EL (cell line): ENCODE measurements at regions not wholly inside any gene's neighbourhood (a gene's known extent, or its start where the extent isn't known, plus 50 kb on each side); places are given as distances from the start of the nearest gene placed in this dataset.

ENCODE experiments used
- DNase-seq: peaks from one replicate; pipeline ENCODE4 v3.0.0-alpha.2; 2016

DNA sequence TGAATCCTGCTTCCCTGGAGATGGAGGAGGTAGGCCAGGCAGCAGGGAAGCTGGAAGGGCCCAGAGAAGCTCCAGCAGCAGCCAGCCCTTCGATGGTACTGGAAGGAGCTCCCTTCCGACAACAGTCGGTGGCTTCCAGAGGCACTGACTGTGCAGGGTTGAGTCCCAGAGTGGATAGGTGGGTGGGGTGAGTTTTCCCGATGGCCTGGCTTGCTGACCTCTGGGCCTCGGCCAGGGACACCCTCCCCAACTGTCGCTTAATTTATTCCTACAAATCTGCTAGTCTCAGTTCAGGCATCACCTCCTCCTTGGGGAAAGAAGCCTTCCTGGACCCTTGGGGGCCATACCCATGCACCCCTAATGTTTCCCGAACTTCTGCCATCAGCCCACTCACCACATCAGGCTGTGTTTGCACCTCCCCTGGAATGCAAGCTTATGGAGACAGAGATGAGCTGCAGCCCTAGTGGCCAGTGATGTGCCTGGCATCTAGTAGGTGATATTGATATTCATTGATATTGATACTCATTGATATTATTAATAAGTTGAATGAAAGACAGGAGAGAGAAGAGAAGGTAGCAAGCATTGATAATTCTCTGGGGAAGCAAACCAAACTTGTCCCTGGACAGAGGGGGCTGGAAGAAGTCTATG lies 104.6 kb upstream of the BOD1 start:
- DNase-seq, result no peak

DNA sequence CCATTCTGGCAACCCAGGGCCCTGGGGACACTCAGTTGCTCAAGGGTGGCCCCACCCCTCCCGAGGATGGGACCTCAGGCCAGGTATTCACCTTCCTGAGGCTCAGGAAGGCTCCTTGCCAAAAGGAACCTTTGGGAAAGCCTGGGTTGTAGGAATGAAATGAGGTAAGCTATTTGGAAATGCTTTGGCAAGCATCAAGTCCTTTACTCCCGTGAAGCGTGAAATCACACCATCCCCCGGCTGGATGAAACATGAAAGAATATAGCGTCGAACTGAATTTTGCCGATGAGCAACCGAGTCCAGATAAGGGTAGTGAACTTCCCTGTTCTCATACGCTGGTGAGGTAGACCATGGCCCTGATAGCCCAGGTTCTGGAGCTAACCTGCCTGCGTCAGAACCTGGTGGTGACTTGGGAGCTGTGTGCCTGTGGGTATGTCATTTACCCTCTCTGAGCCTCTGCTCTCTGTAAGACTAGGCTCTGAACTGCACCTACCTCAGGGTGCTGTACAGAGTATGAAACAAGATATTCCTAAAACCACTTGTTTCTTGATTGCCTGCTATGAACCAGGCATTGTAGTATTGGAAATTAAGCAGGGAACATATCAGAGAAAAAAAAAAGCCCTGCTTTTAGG lies 105.3 kb upstream of the BOD1 start:
- no peak for DNase-seq

DNA sequence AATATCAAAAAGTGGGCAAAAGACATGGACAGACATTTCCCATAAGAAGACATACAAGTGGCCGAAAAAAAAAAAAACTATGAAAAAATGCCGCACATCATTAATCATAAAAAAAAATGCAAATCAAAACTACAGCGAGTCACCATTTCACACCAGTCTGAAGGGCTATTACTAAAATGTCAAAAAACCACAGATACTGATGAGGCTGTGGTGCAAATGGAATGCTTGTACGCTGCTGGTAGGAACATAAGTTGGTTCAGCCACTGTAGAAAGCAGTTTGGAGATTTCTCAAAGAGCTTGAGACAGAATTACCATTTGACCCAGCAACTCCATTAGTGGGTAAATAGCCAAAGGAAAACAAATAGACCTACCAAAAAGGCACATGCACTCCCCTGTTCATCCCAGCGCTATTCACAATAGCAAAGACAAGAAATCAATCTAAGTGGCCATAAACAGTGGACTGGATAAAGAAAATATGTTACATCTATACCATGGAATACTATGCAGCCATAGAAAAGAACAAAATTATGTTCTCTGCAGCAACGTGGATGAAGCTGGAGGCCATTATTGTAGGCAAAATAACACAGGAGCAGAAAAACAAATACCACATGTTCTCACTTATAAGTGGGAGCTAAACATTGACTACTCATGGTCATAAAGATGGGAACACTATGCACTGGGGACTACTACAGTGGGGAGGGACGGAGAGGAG lies 110.6 kb upstream of the BOD1 start:
- DNase-seq, result peak; percentile 9

DNA sequence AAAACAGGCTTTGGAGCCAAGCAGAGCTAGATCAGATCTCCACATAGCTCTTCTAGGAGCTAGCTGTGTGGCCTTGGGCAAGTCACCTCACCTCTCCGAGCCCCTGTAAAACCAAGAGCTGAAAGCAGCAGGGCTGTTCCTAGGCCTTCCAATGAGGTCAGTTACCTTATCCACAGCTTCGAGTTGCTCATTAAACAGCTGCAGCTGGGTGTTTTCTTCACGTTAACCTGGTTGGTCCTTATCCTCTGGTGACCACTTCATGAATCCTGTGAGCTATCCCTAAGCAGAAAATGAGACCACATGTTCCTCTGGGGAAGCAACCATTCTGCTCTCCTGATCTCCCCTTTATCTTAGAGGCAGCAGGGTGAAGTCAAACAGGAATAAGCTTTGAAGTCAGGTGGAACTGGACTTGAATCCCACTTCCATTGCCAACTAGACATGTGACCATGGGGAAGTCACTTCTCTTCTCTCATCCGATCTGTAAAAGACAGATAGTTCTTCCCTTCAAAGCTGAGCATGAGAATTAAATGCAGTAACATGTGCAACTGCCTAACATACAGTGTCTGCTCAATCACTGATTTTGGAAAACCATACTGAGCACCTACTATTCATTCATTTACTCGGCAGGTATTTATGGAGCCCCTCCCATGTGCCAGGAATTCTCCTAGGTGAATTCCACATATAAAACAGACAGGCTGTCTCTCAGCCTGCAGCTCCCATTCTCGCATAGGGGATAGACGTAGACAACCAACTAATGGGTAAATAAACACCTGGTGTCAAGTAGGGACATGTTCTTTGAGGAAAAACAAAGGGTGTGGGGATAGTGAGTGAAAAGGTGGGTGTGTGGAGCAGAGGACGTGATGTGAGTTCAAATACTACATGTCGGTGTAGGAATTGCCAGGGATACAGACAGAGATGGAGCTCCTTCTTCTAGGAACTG lies 111.7 kb upstream of the BOD1 start:
- no peak for DNase-seq

DNA sequence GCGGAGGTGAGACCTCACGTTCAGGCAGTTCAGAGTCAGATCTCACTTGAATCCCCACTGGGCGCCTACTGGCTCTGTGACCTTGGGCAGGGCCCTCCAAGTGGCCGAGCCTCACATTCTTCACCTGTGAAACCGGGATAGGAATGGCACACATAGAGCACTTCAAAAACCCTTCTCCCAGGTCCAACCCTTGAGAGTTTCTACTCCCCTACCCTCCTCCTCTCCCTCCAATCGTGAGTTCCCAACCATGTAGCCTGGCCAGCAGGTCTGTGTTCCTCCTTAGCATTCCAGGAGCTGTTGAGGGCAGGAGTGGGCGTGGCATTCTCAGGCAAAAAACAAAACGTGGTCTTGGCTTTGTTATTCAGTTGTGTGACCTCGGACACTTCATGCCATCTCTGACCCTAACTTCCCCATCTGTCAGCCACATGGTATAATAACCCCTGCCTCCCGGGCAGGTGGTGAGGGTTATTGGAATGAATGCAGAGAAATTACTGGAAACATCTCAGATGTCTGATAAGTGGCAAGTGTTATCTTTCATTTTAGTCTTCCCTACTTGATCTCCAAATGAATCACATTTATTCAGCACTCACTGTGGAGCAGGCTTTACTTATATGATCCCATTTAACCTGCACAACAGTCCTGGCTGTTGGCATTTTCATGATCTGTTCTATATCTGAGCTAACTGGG lies 112.8 kb upstream of the BOD1 start:
- no peak for DNase-seq

DNA sequence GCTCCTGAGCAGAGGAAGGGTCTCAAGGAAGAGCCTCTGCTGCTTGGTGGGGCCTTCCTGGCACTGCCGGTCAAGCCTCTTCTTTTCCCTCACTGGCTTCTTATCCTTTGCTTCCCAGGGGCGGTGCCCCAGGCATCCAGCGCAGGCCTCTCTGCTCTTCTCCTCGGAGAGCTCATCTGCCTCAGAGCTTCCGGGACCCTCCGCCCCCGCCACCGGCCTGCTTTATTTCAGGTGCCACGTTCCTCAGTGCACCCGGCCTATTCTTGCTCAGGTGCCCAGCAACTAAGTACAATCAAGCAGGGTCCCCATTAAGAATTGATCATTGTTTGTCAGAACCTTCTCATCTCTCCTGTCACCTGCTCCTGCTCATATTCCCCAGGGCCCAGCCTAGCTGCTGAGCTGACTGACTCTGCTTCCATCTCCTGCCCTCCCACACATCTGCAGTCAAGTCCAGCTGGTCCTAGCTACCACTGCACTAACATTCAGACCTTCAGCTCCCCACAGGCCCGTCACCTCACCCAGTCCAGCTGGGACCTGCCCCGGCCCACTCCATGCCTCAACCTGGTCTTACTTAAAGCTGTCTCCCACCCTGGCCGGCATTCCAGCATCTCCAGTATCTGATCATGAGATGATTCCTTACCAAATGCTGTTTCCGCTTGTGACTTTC lies 114.3 kb upstream of the BOD1 start:
- no peak for DNase-seq

DNA sequence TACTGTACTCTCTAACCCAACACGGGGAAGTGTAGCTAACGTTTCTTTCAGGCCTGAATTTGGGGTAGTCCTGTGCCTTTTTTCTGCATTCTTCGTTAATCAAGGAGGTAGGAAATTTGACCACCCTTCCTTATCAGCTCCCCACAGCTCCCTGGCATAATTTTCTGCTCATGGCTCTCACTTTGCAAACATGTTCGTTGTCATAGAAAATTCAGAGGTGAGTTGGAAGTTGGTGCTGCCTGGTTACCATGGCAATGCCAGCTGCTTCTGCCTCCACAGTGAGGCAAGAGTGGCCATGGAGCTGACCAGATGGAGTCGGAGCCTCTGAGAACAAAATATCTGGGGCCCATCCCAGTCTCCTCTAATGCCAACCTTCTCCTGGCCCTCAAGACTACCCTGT lies 116.6 kb upstream of the BOD1 start:
- DNase-seq, result no peak

DNA sequence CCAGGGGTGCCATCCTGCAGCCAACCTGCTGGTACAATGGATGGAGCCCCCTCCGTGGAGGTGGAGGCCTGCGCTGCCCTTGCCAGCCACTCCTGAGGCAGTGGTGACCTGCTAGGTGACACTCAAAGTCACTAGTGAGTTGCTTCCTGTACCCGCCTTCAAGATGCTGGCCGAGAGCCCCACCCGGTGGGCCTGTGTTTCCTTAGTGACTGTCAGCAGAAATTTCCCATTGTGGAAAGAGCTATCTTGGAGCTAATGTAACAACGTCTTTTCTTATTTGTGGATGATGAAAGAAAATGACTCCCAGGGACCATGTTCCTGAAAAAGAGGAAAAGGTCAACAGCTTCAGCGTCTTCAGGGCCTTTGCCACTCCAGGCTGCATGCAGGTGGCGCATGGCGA lies 117.0 kb upstream of the BOD1 start:
- DNase-seq, result no peak

DNA sequence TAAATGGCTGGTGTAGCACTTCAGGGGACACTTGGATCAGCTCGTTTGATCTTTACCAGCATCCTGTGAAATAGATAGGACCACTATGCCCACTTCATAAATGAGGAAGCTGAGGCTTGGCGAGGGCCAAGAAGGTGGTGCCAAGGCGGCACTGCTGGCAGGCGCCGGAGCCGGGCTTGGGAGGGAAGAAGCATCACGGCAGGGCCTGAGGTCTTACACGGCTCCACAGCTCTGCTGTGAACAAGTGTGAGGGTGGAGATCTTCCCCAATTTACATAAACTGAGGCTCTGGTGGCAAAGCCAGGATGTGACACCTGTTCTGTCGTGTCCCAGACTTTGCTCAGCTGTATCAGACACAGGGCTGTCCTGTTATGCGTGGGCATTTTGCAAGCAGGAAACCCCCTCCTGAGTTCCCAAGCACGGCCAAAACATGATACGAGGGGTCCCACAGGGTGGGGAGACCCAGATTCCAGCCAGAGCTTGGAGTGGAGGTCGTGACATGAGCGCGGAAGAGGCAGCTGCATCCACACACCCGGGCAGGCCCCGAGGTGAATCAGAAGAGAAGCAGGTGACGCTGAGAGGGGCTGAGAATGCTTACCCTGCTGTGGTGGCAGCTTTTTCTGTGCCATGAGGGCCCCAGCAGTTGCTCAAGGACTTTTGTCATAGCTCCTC lies 117.5 kb upstream of the BOD1 start:
- DNase-seq, result no peak

DNA sequence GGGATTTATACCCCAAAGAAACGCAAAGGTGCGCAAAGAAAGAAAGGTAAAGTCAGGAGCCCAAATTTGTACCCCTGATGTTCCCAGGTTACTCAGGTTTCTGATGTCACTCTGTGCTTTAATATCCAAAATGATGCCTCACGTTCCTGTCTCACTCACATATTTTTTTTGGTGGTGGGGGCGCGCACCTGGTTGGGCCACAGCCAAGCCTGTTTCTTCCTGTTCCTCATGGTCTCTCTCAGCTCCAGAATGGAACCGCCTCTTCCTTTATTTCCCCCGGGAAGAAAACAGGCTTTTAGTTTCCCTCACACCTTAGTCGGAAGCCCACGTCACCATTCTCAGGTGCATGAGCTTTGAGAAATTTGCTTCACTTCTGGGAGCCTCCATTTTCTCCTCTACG lies 118.3 kb upstream of the BOD1 start:
- DNase-seq, result no peak

DNA sequence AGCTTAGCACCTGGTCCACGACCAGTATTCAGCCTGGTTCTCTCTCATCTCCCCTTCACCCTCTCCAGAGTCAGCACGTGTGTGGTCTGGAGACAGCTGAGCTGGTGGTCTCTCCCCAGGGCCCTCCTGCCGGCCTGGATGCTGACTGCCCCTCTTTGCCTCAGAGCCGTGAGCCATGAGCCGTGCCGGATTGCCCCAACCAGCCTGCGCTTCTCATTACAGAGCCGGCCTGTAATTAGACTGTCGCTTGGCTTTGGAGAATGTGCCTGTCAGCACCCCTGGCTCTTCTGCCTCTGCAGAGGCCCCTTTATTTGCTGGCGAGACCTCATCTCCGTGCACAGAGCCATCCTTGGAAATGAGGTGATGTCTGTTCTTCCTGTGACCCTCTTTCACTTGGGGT lies 118.7 kb upstream of the BOD1 start:
- no peak for DNase-seq

DNA sequence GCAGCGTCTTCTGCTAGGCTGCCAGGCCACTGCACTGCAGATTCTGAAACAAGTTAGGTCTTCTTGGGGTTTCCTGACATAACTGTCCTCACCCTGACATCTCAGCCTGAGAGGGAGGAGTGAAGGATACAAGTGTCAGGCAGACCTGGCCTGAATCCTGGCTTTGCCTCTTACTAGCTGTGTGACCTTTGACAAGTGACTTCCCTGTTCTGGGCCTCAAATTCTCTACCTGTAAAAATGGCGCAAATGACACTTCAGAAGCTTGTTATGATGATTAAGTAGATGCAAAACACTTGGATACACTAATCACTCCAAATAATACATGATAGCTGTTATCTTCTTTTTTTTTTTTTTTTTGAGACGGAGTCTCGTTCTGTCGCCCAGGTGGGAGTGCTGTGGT lies 119.2 kb upstream of the BOD1 start:
- no peak for DNase-seq

DNA sequence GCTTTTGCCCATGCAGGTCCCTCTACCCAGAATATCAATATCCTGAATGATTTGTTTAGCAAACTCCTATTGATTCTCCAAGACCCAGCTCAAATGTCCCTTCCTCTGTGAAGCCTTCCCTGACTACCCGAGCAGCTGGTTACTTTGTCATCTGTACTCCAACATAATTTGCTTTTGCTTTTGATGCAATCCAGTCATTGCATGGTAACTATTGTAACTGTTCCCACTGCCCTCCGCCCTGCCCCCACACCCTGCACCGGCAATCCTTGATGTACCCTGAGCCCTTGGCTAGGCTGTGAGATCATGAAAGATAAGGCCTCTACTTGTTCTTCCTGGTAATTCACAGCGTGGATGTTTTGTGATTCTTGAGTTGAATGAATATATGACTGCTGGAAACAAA lies 119.9 kb upstream of the BOD1 start:
- DNase-seq, result no peak

DNA sequence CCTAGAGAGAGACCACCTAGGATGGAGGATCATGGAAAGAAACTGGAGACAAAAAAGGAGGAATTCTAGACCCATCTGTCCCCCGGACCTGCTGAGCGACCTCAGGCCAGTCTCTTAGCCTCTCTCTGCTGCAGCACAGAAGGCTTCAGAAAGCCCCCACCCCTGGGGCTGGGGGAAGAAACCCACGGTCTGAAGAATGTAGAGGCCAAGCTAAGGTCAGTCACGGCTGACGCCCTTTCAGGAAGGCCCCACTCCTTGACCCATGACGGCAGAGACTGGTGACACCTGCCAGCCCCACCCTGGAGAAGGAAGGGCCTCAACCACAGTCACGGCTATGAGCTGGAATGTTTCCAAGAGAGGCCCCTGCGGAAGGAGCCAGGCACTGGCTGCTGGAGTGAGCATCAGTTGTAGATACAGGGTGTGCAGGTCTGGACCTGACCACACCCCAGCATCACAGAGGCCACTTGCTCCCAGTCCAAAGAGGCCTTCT lies 120.5 kb upstream of the BOD1 start:
- no peak for DNase-seq

DNA sequence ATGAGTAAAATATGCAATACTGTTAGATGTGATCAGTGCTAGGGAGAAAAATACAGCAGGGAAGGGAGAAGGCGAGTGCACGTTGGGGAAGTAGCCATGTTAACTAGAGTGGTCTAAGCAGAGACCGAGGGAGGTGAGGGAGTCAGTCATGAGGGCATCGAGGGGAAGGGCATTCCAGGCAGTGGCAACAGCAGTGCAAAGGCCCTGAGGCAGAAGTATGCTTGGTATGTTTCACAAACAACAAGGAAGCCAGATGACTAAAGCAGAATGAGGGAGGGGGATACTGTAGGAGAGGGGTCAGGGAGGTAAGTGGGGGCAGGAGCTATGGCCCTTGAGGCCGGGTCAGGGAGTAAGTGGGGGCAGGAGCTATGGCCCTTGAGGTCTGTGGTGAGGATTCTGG lies 123.3 kb upstream of the BOD1 start:
- peak; percentile 11 for DNase-seq

DNA sequence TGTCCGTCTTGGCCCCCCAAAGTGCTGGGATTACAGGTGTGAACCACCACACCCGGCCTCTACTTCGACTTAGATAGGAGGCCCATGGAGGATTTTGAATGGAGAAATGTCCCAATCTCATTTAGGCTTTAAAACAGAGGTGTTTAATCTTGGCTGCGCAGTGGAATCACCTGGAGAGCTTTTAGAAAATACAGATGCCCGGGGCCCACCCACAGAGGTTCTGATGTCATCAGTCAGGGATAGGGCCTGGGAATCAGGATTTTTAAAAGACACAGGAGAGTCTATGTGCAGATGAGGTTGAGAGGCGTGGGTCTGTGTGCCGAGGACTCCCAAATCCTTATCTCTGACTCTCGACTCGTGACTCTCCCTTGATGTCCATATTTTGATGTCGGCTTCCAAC lies 124.0 kb upstream of the BOD1 start:
- no peak for DNase-seq

DNA sequence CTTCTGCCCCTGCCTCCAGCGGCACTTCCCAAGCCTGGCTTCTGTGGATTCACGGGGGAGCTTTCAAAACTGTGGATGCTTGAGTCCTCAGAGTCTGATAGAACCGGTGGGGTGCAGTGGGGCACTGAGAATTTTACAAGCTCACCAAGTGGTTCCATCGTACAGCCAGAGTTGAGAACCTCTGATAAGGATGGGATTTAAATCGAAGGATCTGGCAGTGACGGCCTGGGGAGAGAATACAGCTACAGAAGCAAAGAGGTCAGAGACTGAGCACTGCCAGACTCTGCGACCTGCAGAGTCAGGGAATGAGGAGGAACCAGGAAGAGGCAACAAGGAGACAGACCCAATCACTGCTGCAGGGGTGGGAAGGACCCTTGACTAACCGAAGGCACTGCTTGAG lies 124.6 kb upstream of the BOD1 start:
- no peak for DNase-seq

DNA sequence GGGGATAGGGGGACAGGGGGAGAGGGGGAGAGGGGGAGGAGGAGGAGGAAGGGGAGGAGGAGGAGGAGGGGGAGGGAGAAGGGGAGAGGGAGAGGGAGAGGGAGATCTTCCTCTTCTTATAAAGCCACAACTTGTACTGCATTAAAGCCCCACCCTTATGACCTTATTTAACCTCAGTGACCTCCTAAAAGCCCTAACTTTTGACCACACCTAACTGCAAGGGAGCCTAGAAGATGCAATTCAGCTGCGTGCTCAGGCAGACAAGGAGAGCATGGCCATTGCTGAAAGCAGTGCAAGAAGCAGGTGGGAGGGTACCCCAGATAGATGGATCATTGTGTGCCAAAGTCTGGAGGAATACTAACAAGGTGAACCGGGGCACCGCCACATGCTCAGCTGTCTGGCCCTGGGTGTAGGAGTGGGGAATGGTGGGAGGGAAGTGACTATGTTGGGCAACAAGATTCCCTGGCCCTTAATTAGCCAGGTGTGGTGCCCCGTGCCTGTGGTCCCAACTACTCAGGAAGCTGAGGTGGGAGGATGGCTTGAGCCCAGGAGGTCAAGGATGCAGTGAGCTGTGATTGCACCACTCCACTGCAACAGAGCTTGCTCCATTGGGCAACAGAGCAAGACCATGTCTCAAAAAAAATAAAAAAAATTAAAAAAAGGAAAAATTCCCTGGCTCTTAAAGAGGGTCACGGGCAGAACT lies 125.4 kb upstream of the BOD1 start:
- DNase-seq, result no peak

DNA sequence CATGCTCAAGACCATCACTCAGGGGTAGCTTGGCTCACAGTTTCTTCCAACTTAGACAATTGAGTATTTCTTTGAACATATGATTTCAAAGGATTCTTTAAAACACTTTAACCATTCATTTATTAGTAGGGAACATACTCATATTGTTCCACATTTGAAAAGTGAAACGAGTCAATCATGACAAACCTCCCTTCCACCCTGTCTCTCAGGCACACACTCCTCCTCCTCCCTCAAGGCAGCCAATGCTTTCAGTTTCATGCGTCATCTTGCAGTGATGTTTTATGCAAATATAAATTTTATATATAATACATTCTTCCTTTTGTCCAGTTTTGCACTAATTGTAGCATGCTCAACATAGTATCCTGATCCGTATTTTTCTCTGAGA lies 126.0 kb upstream of the BOD1 start:
- no peak for DNase-seq

DNA sequence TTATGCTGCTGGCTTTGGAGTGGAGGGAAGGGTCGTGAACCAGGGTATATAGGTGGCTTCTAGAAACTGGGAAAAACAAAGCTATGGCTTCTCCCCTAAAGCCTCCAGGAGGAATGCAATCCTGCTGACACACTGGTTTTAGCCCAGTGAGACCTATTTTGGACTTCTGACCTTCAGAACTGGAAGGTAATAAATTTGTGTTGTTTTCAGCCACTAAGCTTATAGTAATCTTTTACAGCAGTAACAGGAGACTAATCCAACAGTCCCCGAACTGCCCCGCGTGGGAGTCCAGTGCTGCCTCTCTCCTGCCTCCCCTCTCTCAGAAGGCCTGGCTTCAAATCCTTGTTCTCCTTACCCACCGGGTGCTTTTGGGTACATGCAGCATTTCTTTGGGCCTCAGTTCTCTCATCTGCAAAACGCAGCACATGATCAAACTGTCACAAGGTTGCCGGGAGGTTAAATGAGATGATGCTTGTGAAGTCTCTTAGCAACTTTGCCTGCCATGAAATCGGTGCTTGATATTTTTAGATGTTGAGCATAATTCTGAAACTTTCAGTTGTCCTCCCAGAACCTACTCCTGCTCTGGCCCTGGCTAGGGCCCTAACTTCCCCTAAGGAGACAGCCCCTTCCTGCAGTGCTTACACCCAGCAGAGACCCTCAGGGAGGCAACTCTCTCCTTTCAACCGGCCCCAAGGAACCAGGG lies 127.3 kb upstream of the BOD1 start:
- DNase-seq, result no peak
